SU-DHL-6 (cell line): ENCODE measurements at regions not wholly inside any gene's neighbourhood (a gene's known extent, or its start where the extent isn't known, plus 50 kb on each side); places are given as distances from the start of the nearest gene placed in this dataset.

Experiments
- H2AFZ ChIP-seq: fragments of 200-600 bp; sonication (generic); 2 replicates; pipeline ENCODE4 v1.6.1; 2014; ENCODE audit warnings: low read depth, mild to moderate bottlenecking, moderate library complexity, mixed read lengths, antibody characterized with exemption, low read length; ENCODE audit not compliant: severe bottlenecking
- H3F3A ChIP-seq: fragments of 200-600 bp; shearing (Covaris generic); 2 replicates; pipeline ENCODE4 v1.6.0; 2016; ENCODE audit warnings: antibody characterized with exemption, mild to moderate bottlenecking; ENCODE audit not compliant: insufficient read depth
- H3K27ac ChIP-seq: fragments of 200-600 bp; sonication (generic); 2 replicates; pipeline ENCODE4 v1.5.1; 2016; ENCODE audit warnings: low read depth, mild to moderate bottlenecking, low read length, moderate library complexity, mixed read lengths
- H3K27me3 ChIP-seq: fragments of 200-600 bp; sonication (generic), shearing (Covaris generic); 2 replicates; pipeline ENCODE4 v1.6.0; 2014; ENCODE audit warnings: mild to moderate bottlenecking, low read length
- H3K36me3 ChIP-seq: fragments of 200-600 bp; sonication (generic); 2 replicates; pipeline ENCODE4 v1.6.1; 2014; ENCODE audit warnings: mild to moderate bottlenecking, low read length, mixed read lengths
- H3K4me2 ChIP-seq: fragments of 300-600, 200-600 bp; shearing (Covaris generic), sonication (generic); 2 replicates; pipeline ENCODE4 v1.6.0; 2014; ENCODE audit warnings: low read length, low read depth, mild to moderate bottlenecking; ENCODE audit not compliant: poor library complexity, severe bottlenecking
- H3K4me3 ChIP-seq: fragments of 200-600 bp; sonication (generic); 2 replicates; pipeline ENCODE4 v1.5.1; 2014; ENCODE audit warnings: antibody characterized with exemption, low read length, mild to moderate bottlenecking, mixed read lengths; ENCODE audit not compliant: insufficient read depth, poor library complexity, severe bottlenecking
- H3K79me2 ChIP-seq: fragments of 200-600 bp; sonication (generic); 2 replicates; pipeline ENCODE4 v1.6.1; 2014; ENCODE audit warnings: mild to moderate bottlenecking, low read length, moderate library complexity; ENCODE audit not compliant: insufficient read depth
- H3K9ac ChIP-seq: fragments of 200-600 bp; sonication (generic); 2 replicates; pipeline ENCODE4 v1.7.0; 2014; ENCODE audit warnings: mild to moderate bottlenecking, low read length
- H3K9me2 ChIP-seq: fragments of 200-600 bp; sonication (generic); replicated peaks from 2 replicates; pipeline ENCODE4 v1.6.1; 2014; ENCODE audit warnings: low read length; ENCODE audit not compliant: insufficient read depth
- H3K9me3 ChIP-seq: fragments of 200-600 bp; sonication (generic); 2 replicates; pipeline ENCODE4 v1.6.1; 2014; ENCODE audit warnings: low read length, mixed read lengths; ENCODE audit not compliant: insufficient read depth
- H4K20me1 ChIP-seq: fragments of 200-600 bp; sonication (generic); 2 replicates; pipeline ENCODE4 v1.6.1; 2014; ENCODE audit warnings: low read depth, mild to moderate bottlenecking, antibody characterized with exemption, low read length, moderate library complexity, mixed read lengths
- EZH2phosphoT487 ChIP-seq: fragments of 200-600 bp; sonication (generic), shearing (Covaris generic); conservative IDR thresholded peaks from 2 replicates; pipeline ENCODE4 v1.6.1; 2018; ENCODE audit warnings: mild to moderate bottlenecking, antibody characterized with exemption, low read length, moderate library complexity, mixed read lengths
- TF ChIP-seq, protein P1 (sequence below): fragments of 200-600 bp; sonication (generic); IDR thresholded peaks from one replicate; pipeline ENCODE4 v1.5.1; 2017; ENCODE audit warnings: antibody characterized with exemption, mild to moderate bottlenecking, low read length, moderate library complexity; ENCODE audit not compliant: insufficient read depth, poor library complexity, severe bottlenecking

DNA sequence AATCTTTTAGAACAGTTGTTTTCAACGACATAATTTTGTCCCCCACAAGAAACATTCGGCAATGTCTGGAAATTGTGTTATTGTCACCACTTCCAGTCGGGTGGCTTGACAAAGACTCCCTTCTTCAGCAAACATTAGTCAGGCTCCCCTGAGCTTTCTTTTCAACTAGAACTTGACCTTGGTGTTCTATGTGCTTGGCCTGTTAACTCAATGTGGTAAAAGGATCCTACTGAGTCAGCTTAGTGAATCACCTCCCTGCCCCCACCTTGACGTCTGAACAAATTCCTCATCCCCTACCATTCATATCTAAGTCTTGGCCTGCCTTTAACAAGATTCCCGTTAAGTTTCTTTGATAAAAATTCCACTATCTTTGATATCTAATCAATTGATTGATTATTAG, 465.0 kb upstream of the ROBO1 start:
- Histone ChIP-seq H3K27ac (no peak overlapping the region), H3K4me3 (no peak overlapping the region), H3K27me3 (no peaks in the 10 kb centered on the region), H3K4me2 (no peak overlapping the region), H3K36me3 (no peaks in the 10 kb centered on the region), H4K20me1 (no peaks in the 10 kb centered on the region), H2AFZ (no peak overlapping the region), H3K9me3 (no peaks in the 10 kb centered on the region), H3K9ac (no peak overlapping the region), H3K79me2 (no peaks in the 10 kb centered on the region), H3K9me2 (no peaks in the 10 kb centered on the region), H3F3A (no peaks in the 10 kb centered on the region)
- TF ChIP-seq, protein P1, sequence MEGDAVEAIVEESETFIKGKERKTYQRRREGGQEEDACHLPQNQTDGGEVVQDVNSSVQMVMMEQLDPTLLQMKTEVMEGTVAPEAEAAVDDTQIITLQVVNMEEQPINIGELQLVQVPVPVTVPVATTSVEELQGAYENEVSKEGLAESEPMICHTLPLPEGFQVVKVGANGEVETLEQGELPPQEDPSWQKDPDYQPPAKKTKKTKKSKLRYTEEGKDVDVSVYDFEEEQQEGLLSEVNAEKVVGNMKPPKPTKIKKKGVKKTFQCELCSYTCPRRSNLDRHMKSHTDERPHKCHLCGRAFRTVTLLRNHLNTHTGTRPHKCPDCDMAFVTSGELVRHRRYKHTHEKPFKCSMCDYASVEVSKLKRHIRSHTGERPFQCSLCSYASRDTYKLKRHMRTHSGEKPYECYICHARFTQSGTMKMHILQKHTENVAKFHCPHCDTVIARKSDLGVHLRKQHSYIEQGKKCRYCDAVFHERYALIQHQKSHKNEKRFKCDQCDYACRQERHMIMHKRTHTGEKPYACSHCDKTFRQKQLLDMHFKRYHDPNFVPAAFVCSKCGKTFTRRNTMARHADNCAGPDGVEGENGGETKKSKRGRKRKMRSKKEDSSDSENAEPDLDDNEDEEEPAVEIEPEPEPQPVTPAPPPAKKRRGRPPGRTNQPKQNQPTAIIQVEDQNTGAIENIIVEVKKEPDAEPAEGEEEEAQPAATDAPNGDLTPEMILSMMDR = no peak
- no peak for TF ChIP-seq EZH2phosphoT487

DNA sequence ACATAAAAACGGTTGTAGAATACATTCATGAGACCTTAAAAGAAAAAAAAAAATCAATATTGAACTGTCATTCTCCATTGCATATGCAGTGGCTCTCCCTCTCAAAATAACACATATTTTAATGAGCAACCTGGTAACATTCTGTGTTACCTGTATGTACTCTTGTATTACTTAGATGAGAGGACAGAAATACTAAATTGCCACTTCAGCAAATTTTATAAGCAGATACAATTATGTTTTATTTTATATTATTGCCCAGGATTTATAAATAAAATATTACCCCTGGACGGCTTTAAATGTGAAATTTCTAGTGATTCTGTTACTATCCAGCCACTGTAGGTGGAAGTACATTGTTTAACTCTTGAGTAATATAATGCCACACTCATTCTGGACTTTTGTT, 463.2 kb upstream of the ROBO1 start:
- no peak for TF ChIP-seq EZH2phosphoT487
- TF ChIP-seq, protein P1 = no peak
- Histone ChIP-seq H3K79me2 (no peaks in the 10 kb centered on the region), H3K9me3 (no peaks in the 10 kb centered on the region), H3K4me3 (no peak overlapping the region), H3F3A (no peaks in the 10 kb centered on the region), H4K20me1 (no peaks in the 10 kb centered on the region), H3K9ac (no peak overlapping the region), H3K27me3 (no peaks in the 10 kb centered on the region), H3K4me2 (no peak overlapping the region), H3K36me3 (no peaks in the 10 kb centered on the region), H2AFZ (no peak overlapping the region), H3K27ac (no peak overlapping the region), H3K9me2 (no peaks in the 10 kb centered on the region)

DNA sequence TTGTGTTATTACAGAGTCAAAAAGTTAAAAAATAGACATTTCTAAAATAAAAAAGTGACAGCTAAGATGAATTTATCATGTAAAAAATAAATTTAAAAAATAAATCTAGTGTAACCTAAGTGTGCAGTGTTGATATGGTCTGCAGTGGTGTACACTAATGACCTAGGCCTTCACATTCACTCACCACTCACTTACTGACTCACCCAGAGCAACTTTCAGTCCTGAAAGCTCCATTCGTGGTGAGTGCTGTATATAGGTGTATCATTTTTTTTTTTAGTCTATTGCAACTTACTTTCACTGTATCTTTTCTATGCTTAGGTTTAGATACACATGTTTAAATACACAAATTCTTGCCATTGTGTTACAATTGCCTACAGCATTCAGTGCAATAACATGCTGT, 459.4 kb upstream of the ROBO1 start:
- no peak overlapping the region for H3K9ac ChIP-seq
- no peaks in the 10 kb centered on the region for H4K20me1 ChIP-seq
- no peaks in the 10 kb centered on the region for H3K36me3 ChIP-seq
- TF ChIP-seq, protein P1 = no peak
- TF ChIP-seq EZH2phosphoT487 = no peak
- H3K27ac ChIP-seq = no peak overlapping the region
- H3K9me2 ChIP-seq = no peaks in the 10 kb centered on the region
- no peaks in the 10 kb centered on the region for H3K79me2 ChIP-seq
- no peak overlapping the region for H3K4me2 ChIP-seq
- H3F3A ChIP-seq = no peaks in the 10 kb centered on the region
- H3K27me3 ChIP-seq = no peaks in the 10 kb centered on the region
- no peak overlapping the region for H3K4me3 ChIP-seq
- no peak overlapping the region for H2AFZ ChIP-seq
- no peaks in the 10 kb centered on the region for H3K9me3 ChIP-seq

DNA sequence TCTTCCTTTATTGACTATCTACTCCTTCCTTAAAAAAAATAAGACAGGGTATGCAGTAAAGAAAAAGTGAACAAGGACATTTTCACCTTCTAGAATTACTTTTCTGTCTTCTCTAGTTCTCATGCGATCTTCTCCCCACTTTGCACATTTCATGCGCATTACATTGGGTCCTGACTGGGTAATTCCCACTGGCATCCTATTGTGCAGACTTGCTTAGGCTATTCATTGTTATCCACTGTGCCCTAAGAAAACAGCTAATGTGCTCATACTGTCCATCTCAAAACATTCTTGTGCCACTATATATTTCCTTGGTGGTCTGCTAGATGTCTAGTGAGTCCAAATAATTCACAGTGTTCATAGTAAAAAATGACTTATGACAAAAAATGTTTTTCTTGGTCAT, 447.4 kb upstream of the ROBO1 start:
- Histone ChIP-seq H3K79me2 (no peaks in the 10 kb centered on the region), H3K9ac (no peak overlapping the region), H3K9me2 (peaks cover 4% of the 10 kb centered on the region; the same call in 1 of the 2 replicates), H3F3A (no peaks in the 10 kb centered on the region), H3K4me3 (no peak overlapping the region), H3K36me3 (no peaks in the 10 kb centered on the region), H2AFZ (no peak overlapping the region), H3K9me3 (no peaks in the 10 kb centered on the region), H4K20me1 (no peaks in the 10 kb centered on the region), H3K4me2 (no peak overlapping the region), H3K27me3 (no peaks in the 10 kb centered on the region), H3K27ac (no peak overlapping the region)
- TF ChIP-seq, protein P1 = no peak
- no peak for TF ChIP-seq EZH2phosphoT487
